ENCODE measurements at regions not wholly inside any gene's neighbourhood (a gene's known extent, or its start where the extent isn't known, plus 50 kb on each side); places are given as distances from the start of the nearest gene placed in this dataset.

DNA sequence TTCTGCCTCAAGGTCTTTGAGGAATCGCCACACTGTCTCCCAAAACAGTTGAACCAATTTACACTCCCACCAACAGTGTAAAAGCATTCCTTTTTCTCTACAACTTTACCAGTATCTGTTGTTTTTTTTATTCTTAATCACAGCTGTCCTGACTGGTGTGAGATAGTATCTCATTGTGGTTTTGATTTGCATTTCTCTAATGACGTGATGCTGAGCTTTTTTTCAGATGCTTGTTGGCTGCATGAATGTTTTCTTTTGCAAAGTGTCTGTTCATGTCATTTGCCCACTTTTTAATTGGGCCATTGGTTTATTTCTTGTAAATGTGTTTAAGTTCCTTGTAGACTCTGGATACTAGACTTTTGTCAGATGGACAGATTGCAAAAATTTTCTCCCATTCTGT, 400.0 kb downstream of the DEPDC1B start:
- Histone ChIP-seq H4K20me1 (ENCODE audit: control insufficient read depth, insufficient read depth, insufficient read length) (no peaks in the 10 kb centered on the region), H3K56ac (ENCODE audit: insufficient read length, low read depth, low read length) (no peak overlapping the region), H4K8ac (replicated peaks; ENCODE audit: insufficient read length, low read depth, low read length) (no peak overlapping the region), H2BK20ac (ENCODE audit: low read depth, low read length, poor library complexity, severe bottlenecking) (no peak overlapping the region), H3K14ac (ENCODE audit: insufficient read depth, low read length) (no peak overlapping the region), H3K18ac (ENCODE audit: insufficient read length, low read depth, low read length) (no peak overlapping the region), H3K4me1 (ENCODE audit: insufficient read depth, low read length) (no peaks in the 10 kb centered on the region), H4K91ac (ENCODE audit: insufficient read length, low read depth, low read length) (no peak overlapping the region), H3K79me2 (ENCODE audit: insufficient read depth, low read length) (no peaks in the 10 kb centered on the region), H3K4ac (ENCODE audit: low read depth, low read length) (no peak overlapping the region), H2BK5ac (ENCODE audit: insufficient read length, low read length) (no peak overlapping the region), H3K79me1 (ENCODE audit: insufficient read depth, low read depth, low read length, poor library complexity, severe bottlenecking) (no peaks in the 10 kb centered on the region), H2AFZ (ENCODE audit: low read length) (no peak overlapping the region), H2BK12ac (ENCODE audit: insufficient read length, low read depth, low read length) (no peak overlapping the region), H3K4me2 (ENCODE audit: insufficient read depth, insufficient read length, low read length) (no peak overlapping the region), H2BK15ac (ENCODE audit: low read depth, low read length) (no peak overlapping the region), H4K5ac (ENCODE audit: insufficient read length, low read depth, low read length) (no peak overlapping the region), H3K27me3 (ENCODE audit: insufficient read depth, low read length) (no peaks in the 10 kb centered on the region), H3K9ac (ENCODE audit: extremely low read depth, insufficient read length, low read length) (no peak overlapping the region), H3K27ac (ENCODE audit: insufficient read length, low read depth, low read length) (no peak overlapping the region), H2BK120ac (ENCODE audit: low read depth, low read length, poor library complexity, severe bottlenecking) (no peak overlapping the region), H3T11ph (ENCODE audit: low read length) (no peak overlapping the region), H2AK5ac (ENCODE audit: insufficient read length, low read length) (no peak overlapping the region), H3K9me3 (ENCODE audit: control insufficient read depth, low read depth, low read length) (no peaks in the 10 kb centered on the region), H3K23ac (ENCODE audit: insufficient read length, low read depth, low read length) (no peak overlapping the region), H3K23me2 (ENCODE audit: insufficient read length, low read depth, low read length, poor library complexity, severe bottlenecking) (no peaks in the 10 kb centered on the region)
- WGBS (ENCODE audit: extremely low coverage, insufficient read length, low lambda C conversion rate): no CpG with 5 or more reads among the region's 2 CpGs
- H3K9me3 Mint-ChIP-seq: peaks cover 8 to 10% of the 10 kb centered on the region in 2 experiments; a peak in 3 of 5 replicates
- no peak overlapping the region for H3K4me3 Mint-ChIP-seq
- DNase-seq: no peak
- H3K27ac Mint-ChIP-seq: no peak overlapping the region
- H3K27me3 Mint-ChIP-seq (ENCODE audit: low read depth): no peaks in the 10 kb centered on the region; the same call in 1 of the 2 replicates
- TF ChIP-seq, protein P1, sequence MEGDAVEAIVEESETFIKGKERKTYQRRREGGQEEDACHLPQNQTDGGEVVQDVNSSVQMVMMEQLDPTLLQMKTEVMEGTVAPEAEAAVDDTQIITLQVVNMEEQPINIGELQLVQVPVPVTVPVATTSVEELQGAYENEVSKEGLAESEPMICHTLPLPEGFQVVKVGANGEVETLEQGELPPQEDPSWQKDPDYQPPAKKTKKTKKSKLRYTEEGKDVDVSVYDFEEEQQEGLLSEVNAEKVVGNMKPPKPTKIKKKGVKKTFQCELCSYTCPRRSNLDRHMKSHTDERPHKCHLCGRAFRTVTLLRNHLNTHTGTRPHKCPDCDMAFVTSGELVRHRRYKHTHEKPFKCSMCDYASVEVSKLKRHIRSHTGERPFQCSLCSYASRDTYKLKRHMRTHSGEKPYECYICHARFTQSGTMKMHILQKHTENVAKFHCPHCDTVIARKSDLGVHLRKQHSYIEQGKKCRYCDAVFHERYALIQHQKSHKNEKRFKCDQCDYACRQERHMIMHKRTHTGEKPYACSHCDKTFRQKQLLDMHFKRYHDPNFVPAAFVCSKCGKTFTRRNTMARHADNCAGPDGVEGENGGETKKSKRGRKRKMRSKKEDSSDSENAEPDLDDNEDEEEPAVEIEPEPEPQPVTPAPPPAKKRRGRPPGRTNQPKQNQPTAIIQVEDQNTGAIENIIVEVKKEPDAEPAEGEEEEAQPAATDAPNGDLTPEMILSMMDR (conservative IDR thresholded peaks at IDR 0.05): no peak
- peaks cover 0 to 5% (median 0%) of the 10 kb centered on the region in 3 experiments; a peak in 4 of 7 replicates for H3K36me3 Mint-ChIP-seq (ENCODE audit: insufficient read depth in 1 of 3, low read depth in 3 of 3)
- H3K4me1 Mint-ChIP-seq: no peaks in the 10 kb centered on the region

All from H9 (cell line).